ENCODE measurements at regions not wholly inside any gene's neighbourhood (a gene's known extent, or its start where the extent isn't known, plus 50 kb on each side); places are given as distances from the start of the nearest gene placed in this dataset.

DNA sequence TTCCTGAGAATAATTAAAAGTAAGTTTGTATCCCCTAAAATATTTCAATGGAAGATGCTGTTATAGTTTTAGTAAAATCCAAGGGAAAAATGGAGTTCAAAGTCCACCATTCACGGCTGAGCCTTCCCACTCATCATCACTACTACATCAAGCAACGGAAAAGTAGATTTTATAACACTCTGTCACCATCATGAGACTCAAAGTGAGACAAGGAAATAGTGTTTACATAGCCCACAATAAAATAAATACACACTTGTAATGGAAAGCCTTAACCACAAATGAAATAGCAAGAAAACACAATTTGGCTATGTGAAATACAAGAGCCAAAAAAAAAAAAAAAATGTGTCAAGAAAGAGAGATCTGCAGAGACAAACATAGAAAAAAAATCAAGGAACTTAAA lies 569.9 kb upstream of the REG3G start:
- TF ChIP-seq POLR2A (IDR thresholded peaks at IDR 0.05): no peak
- TF ChIP-seq, protein P1, sequence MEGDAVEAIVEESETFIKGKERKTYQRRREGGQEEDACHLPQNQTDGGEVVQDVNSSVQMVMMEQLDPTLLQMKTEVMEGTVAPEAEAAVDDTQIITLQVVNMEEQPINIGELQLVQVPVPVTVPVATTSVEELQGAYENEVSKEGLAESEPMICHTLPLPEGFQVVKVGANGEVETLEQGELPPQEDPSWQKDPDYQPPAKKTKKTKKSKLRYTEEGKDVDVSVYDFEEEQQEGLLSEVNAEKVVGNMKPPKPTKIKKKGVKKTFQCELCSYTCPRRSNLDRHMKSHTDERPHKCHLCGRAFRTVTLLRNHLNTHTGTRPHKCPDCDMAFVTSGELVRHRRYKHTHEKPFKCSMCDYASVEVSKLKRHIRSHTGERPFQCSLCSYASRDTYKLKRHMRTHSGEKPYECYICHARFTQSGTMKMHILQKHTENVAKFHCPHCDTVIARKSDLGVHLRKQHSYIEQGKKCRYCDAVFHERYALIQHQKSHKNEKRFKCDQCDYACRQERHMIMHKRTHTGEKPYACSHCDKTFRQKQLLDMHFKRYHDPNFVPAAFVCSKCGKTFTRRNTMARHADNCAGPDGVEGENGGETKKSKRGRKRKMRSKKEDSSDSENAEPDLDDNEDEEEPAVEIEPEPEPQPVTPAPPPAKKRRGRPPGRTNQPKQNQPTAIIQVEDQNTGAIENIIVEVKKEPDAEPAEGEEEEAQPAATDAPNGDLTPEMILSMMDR (IDR thresholded peaks at IDR 0.05): no peak
- intact Hi-C loops (cut with DNase I; ENCODE audit: low total_unique reads): no loop called here
- no peak overlapping the region for H3K4me3 ChIP-seq
- no peak for DNase-seq
- no peak overlapping the region for H3K27ac ChIP-seq
- H3K4me1 ChIP-seq: no peaks in the 10 kb centered on the region
- WGBS, 2 donors: 77 to 89% methylated on average over 2 of the region's 2 CpGs
- no peaks in the 10 kb centered on the region for H3K9me3 ChIP-seq
- no peaks in the 10 kb centered on the region for H3K36me3 ChIP-seq (ENCODE audit: low read depth, missing control alignments)
- H3K27me3 ChIP-seq: no peaks in the 10 kb centered on the region

DNA sequence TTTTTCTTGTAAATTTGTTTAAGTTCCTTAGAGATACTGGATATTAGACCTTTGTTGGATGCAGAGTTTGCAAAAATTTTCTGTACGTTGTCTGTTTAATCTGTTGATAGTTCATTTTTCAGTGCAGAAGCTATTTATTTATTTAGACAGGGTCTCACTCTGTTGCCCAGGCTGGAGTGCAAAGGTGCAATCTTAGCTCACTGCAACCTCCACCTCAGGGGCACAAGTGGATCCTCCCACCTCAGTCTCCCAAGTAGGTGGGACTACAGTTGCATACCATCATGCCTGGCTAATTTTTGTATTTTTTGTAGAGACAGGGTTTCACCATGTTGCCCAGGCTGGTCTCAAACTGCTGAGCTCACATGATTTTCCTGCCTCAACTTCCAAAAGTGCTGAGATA lies 568.2 kb upstream of the REG3G start:
- Histone ChIP-seq H3K4me1 (no peaks in the 10 kb centered on the region), H3K27me3 (no peaks in the 10 kb centered on the region), H3K27ac (no peak overlapping the region), H3K9me3 (no peaks in the 10 kb centered on the region), H3K4me3 (no peak overlapping the region), H3K36me3 (ENCODE audit: low read depth, missing control alignments) (no peaks in the 10 kb centered on the region)
- DNase-seq: no peak
- intact Hi-C loops (cut with DNase I; ENCODE audit: low total_unique reads): no loop called here
- 90 to 100% methylated on average over 1 of the region's 1 CpG for WGBS, 2 donors
- TF ChIP-seq, protein P1 (IDR thresholded peaks at IDR 0.05): no peak
- TF ChIP-seq POLR2A (IDR thresholded peaks at IDR 0.05): no peak

DNA sequence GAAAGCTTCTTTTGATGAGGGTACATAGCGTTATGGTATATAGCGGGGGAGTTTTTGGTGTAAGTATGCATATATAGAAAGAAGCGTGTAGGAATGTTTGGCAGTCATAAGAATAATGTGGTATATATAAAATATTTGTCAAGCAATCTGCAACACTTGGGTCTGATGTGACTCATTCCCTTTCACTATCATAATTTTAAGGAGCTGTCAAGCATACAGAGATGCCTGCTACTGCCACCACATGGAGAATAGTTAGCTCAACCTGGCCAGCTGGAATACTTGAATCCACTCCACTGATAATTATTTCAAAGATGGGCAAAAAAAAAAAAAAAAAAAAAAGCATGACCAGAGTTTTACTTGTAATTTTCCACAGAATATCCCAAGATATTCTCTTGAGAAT lies 559.8 kb upstream of the REG3G start:
- Histone ChIP-seq H3K27ac (no peak overlapping the region), H3K36me3 (ENCODE audit: low read depth, missing control alignments) (no peaks in the 10 kb centered on the region), H3K9me3 (no peaks in the 10 kb centered on the region), H3K4me3 (no peak overlapping the region), H3K4me1 (no peaks in the 10 kb centered on the region), H3K27me3 (no peaks in the 10 kb centered on the region)
- no peak for DNase-seq
- 86 to 92% methylated on average over 3 of the region's 3 CpGs for WGBS, 2 donors
- no peak for TF ChIP-seq POLR2A (IDR thresholded peaks at IDR 0.05)
- TF ChIP-seq, protein P1 (IDR thresholded peaks at IDR 0.05): no peak
- intact Hi-C loops (cut with DNase I; ENCODE audit: low total_unique reads): no loop called here

DNA sequence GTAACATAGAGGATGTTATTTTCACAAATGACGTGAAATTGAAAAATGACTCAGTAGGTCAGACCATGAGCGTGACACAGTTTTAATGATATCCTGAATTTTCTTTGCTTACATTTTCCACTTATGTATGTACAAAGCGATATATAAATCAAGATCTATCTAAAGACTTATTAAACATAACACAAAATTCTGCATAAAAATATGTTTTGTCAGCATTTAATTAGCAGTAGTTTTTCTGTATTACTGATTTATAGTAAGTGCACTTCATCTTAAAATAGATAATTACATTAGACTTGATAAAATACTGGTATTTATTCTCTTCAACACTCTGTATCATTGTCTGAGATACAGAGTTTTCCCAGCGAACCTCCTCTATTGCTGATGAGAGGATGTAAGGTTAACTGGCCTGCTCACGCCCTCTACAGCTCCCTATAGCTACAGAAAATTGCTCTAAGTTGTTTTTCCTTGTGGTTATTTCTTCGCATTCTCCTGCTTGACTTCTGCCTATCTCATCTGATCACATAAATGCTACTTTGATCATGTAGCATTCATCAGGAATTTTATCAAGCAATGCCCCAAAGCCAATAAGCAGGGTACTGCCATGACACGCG lies 548.8 kb upstream of the REG3G start:
- H3K4me1 ChIP-seq: no peaks in the 10 kb centered on the region
- intact Hi-C loops (cut with DNase I; ENCODE audit: low total_unique reads): no loop called here

DNA sequence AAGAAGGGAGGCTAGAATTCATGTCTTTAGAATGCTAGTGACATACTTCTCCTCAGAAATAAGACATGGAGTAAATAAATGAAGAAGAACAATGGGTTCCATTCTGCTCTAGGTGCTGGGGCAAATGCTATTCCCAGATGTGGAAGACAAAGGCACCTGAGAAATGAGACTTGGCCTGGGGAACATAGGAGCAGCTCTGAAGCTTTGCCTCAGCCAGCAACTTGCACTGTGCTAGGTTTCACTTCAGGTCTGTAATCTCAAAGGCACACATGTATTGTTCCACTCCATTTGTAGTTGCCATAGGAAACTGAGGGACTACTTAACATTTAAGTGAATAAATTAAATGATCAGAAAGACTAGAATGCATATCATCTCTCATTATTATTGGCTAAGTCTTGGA lies 538.9 kb upstream of the REG3G start:
- no peak overlapping the region for H3K4me3 ChIP-seq
- DNase-seq: no peak
- H3K27ac ChIP-seq: no peak overlapping the region
- no peaks in the 10 kb centered on the region for H3K9me3 ChIP-seq
- H3K4me1 ChIP-seq: no peaks in the 10 kb centered on the region
- intact Hi-C loops (cut with DNase I; ENCODE audit: low total_unique reads): no loop called here
- H3K27me3 ChIP-seq: no peaks in the 10 kb centered on the region
- no peaks in the 10 kb centered on the region for H3K36me3 ChIP-seq (ENCODE audit: low read depth, missing control alignments)
- TF ChIP-seq, protein P1 (IDR thresholded peaks at IDR 0.05): no peak
- TF ChIP-seq POLR2A (IDR thresholded peaks at IDR 0.05): no peak

More for the DNA sequence above, 548.8 kb upstream of the REG3G start:
- H3K27me3 ChIP-seq: no peaks in the 10 kb centered on the region
- WGBS, 2 donors: 85 to 88% methylated on average over 8 of the region's 8 CpGs
- no peak overlapping the region for H3K27ac ChIP-seq
- no peak overlapping the region for H3K4me3 ChIP-seq
- DNase-seq: no peak
- H3K36me3 ChIP-seq (ENCODE audit: low read depth, missing control alignments): no peaks in the 10 kb centered on the region
- TF ChIP-seq, protein P1 (IDR thresholded peaks at IDR 0.05): no peak
- TF ChIP-seq POLR2A (IDR thresholded peaks at IDR 0.05): no peak
- no peaks in the 10 kb centered on the region for H3K9me3 ChIP-seq

All from testis (tissue), 2 donors.